ENCODE measurements at regions not wholly inside any gene's neighbourhood (a gene's known extent, or its start where the extent isn't known, plus 50 kb on each side); places are given as distances from the start of the nearest gene placed in this dataset.

- TF ChIP-seq CTCF (IDR thresholded peaks at IDR 0.05), result no peak
- no peak for TF ChIP-seq POLR2A (IDR thresholded peaks at IDR 0.05)
Observed at GRCh38 chr6:22043284-22043962, 253.4 kb downstream of the PRL start.
